Natural killer cell (primary cell): ENCODE measurements at regions not wholly inside any gene's neighbourhood (a gene's known extent, or its start where the extent isn't known, plus 50 kb on each side); places are given as distances from the start of the nearest gene placed in this dataset.

ENCODE experiments used
- ATAC-seq, 3 donors: fragments of 150-1000 bp in 2 of 3; fragments of 200-7000 bp in 1 of 3; cut with Tn5 transposase; 1 replicate in 1 of 3; 2 replicates in 2 of 3; pipeline ENCODE4 v1.10.0; 2021; ENCODE audit warnings: mild to moderate bottlenecking in 2 of 3, moderate library complexity in 2 of 3
- DNase-seq, 2 donors: peaks; one replicate each; pipeline versions ENCODE4 v3.0.0 to v3.0.0-alpha.2; 2013 to 2021; ENCODE audit warnings: mixed read lengths in 1 of 2
- H3K27ac ChIP-seq: one replicate; pipeline ENCODE4 v1.5.1; 2013; ENCODE audit warnings: mild to moderate bottlenecking, low read length
- H3K27me3 ChIP-seq: one replicate; pipeline ENCODE4 v1.6.1; 2013; ENCODE audit warnings: low read length; ENCODE audit not compliant: control insufficient read depth, insufficient read depth
- H3K36me3 ChIP-seq: one replicate; pipeline ENCODE4 v1.6.1; 2013; ENCODE audit warnings: low read length; ENCODE audit not compliant: control insufficient read depth, insufficient read depth
- H3K4me1 ChIP-seq: one replicate; pipeline ENCODE4 v1.6.1; 2013; ENCODE audit warnings: low read length; ENCODE audit not compliant: control insufficient read depth, insufficient read depth
- H3K4me3 ChIP-seq: one replicate; pipeline ENCODE4 v1.5.1; 2013; ENCODE audit warnings: low read length
- H3K9me3 ChIP-seq: one replicate; pipeline ENCODE4 v1.6.1; 2013; ENCODE audit warnings: low read length; ENCODE audit not compliant: control insufficient read depth, insufficient read depth
- H3K27ac Mint-ChIP-seq, 2 donors: one replicate each; pipeline ENCODE4 v1.8.0; 2022; ENCODE audit warnings: mild to moderate bottlenecking in 2 of 2, mixed read lengths in 2 of 2, moderate library complexity in 1 of 2
- H3K27me3 Mint-ChIP-seq, 2 donors: one replicate each; pipeline ENCODE4 v1.8.0; 2022; ENCODE audit warnings: low read depth in 2 of 2, mixed read lengths in 2 of 2
- H3K36me3 Mint-ChIP-seq: one replicate; pipeline ENCODE4 v1.8.0; 2022; ENCODE audit warnings: mixed read lengths
- H3K4me1 Mint-ChIP-seq, 2 donors: one replicate each; pipeline ENCODE4 v1.8.0; 2022; ENCODE audit warnings: mixed read lengths in 2 of 2
- H3K4me3 Mint-ChIP-seq: one replicate; pipeline ENCODE4 v1.8.0; 2022; ENCODE audit warnings: mild to moderate bottlenecking, moderate library complexity, mixed read lengths
- H3K9me3 Mint-ChIP-seq, 2 donors: one replicate each; pipeline ENCODE4 v1.8.0; 2022; ENCODE audit warnings: mixed read lengths in 2 of 2
- WGBS: methylation state at CpG from one replicate; pipeline ENCODE4 v1.1.7; 2013; ENCODE audit warnings: missing lambda C conversion rate; ENCODE audit not compliant: insufficient coverage; 5-methylcytosine and 5-hydroxymethylcytosine counted together
- intact Hi-C: fragments of 100-400 bp; cut with micrococcal nuclease; formaldehyde crosslinking; loops from one replicate; pipeline ENCODE4 v1.14.2; 2022
- TF ChIP-seq, protein P1 (sequence below): fragments of 200-600 bp; IDR thresholded peaks from one replicate; pipeline ENCODE4 v1.8.0; 2022; ENCODE audit warnings: antibody characterized with exemption

DNA sequence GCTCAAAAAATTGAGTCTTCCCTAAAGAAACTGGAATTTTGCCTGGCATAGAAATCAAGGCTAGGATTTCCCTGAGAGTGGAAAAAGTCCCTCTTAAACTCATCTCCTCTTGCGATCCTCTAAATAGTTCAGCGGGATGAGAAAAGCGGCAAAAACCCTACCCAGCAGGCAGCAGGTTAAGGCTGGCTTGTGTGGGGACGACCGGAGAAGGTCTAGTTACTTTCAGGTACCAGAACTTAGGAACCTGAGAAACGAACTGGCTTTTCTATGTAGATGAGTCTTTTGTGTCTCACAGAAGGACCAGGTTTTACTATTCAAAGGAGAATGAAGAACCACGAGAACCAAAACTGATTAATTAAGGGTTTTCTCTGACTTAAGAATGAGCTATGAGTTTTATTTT, 523.7 kb upstream of the TGFBR2 start:
- no peak for ATAC-seq
- Histone ChIP-seq H3K4me3 (no peak overlapping the region), H3K4me1 (no peaks in the 10 kb centered on the region), H3K9me3 (no peaks in the 10 kb centered on the region), H3K27me3 (no peaks in the 10 kb centered on the region), H3K36me3 (no peaks in the 10 kb centered on the region), H3K27ac (no peak overlapping the region)
- Mint-ChIP-seq H3K4me3 (no peak overlapping the region), H3K4me1 (no peaks in the 10 kb centered on the region), H3K27ac (no peak overlapping the region), H3K9me3 (no peaks in the 10 kb centered on the region), H3K27me3 (peaks cover 0 to 7% of the 10 kb centered on the region in 2 donors), H3K36me3 (no peaks in the 10 kb centered on the region)
- TF ChIP-seq, protein P1, sequence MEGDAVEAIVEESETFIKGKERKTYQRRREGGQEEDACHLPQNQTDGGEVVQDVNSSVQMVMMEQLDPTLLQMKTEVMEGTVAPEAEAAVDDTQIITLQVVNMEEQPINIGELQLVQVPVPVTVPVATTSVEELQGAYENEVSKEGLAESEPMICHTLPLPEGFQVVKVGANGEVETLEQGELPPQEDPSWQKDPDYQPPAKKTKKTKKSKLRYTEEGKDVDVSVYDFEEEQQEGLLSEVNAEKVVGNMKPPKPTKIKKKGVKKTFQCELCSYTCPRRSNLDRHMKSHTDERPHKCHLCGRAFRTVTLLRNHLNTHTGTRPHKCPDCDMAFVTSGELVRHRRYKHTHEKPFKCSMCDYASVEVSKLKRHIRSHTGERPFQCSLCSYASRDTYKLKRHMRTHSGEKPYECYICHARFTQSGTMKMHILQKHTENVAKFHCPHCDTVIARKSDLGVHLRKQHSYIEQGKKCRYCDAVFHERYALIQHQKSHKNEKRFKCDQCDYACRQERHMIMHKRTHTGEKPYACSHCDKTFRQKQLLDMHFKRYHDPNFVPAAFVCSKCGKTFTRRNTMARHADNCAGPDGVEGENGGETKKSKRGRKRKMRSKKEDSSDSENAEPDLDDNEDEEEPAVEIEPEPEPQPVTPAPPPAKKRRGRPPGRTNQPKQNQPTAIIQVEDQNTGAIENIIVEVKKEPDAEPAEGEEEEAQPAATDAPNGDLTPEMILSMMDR = no peak
- intact Hi-C loops = no loop called here
- WGBS = 89% methylated on average over 6 of the region's 7 CpGs
- DNase-seq = no peak

DNA sequence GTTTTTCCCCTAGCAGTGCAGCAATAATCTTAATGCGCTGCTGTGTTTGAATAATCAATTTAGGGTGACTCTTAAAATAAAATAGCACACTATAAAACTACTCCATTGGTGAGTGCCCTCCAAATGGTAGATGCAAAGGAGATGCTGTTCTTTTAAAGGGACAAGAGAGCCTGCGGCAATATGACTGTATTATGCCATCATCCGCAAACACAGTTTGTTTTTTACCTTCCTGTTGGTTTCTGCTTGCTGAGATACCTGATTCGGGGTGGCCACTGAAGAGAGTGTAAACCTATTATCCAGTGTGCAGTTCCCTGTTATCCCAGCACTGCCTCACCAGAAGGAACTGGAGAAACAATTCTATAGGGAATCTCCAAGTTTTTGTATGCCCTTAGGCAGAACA, 523.1 kb upstream of the TGFBR2 start:
- Mint-ChIP-seq H3K4me3 (no peak overlapping the region), H3K27me3 (peaks cover 0 to 7% of the 10 kb centered on the region in 2 donors), H3K27ac (no peak overlapping the region), H3K36me3 (no peaks in the 10 kb centered on the region), H3K4me1 (no peaks in the 10 kb centered on the region), H3K9me3 (no peaks in the 10 kb centered on the region)
- H3K36me3 ChIP-seq = no peaks in the 10 kb centered on the region
- DNase-seq (no peak), ATAC-seq (no peak)
- TF ChIP-seq, protein P1 = no peak
- no peaks in the 10 kb centered on the region for H3K9me3 ChIP-seq
- no peaks in the 10 kb centered on the region for H3K4me1 ChIP-seq
- no peak overlapping the region for H3K4me3 ChIP-seq
- no peak overlapping the region for H3K27ac ChIP-seq
- 91% methylated on average over 3 of the region's 4 CpGs for WGBS
- no peaks in the 10 kb centered on the region for H3K27me3 ChIP-seq
- intact Hi-C loops = no loop called here

DNA sequence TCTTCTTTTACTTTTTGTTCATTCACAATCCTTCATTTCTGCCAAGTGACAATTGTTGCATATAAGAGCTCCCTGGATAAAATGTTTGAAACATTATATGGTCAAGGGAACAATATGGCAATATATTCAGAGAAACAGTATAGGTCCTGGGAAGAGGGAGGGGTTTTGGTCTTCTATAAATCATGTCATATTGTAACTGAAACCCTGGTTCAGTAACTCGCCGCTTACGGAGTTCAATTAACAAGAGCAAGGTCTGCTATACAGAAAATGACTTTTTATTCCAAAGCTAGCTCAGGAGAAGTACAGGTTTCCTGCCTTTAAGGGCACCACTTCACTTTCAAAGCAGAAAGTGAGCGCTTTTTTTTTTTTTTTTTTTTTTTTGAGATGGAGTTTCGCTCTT, 522.1 kb upstream of the TGFBR2 start:
- no peak for DNase-seq
- Histone ChIP-seq H3K4me1 (no peaks in the 10 kb centered on the region), H3K4me3 (no peak overlapping the region), H3K36me3 (no peaks in the 10 kb centered on the region), H3K9me3 (no peaks in the 10 kb centered on the region), H3K27me3 (no peaks in the 10 kb centered on the region), H3K27ac (no peak overlapping the region)
- H3K36me3 Mint-ChIP-seq = no peaks in the 10 kb centered on the region
- H3K4me3 Mint-ChIP-seq = no peak overlapping the region
- no peak for ATAC-seq
- H3K27ac Mint-ChIP-seq = no peak overlapping the region
- TF ChIP-seq, protein P1 = no peak
- intact Hi-C loops = no loop called here
- no peaks in the 10 kb centered on the region for H3K9me3 Mint-ChIP-seq
- peaks cover 0 to 9% of the 10 kb centered on the region in 2 donors for H3K27me3 Mint-ChIP-seq
- 92% methylated on average over 5 of the region's 5 CpGs for WGBS
- no peaks in the 10 kb centered on the region for H3K4me1 Mint-ChIP-seq

DNA sequence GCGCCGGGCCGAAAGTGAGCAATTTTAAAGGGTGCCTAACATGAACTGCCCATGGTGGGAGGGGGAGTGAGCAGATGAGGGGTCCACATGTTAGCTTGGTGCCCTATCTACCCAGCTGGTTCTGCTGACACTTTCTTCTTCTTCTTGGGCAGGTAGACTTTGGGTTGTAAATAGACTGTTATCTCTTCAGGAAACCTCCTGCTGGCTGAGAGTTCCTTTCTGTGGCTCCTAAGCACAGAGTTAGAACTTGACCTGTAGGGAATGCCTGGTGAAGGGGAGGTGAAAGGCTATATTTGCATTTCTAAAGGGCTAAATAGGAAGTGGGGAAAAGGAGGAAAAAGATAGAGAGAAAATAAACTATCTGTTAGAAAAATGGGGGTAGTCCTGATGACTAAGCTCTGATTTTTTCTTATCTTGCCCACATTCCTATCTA, 521.4 kb upstream of the TGFBR2 start:
- no peak overlapping the region for H3K4me3 ChIP-seq
- intact Hi-C loops = no loop called here
- peaks cover 0 to 9% of the 10 kb centered on the region in 2 donors for H3K27me3 Mint-ChIP-seq
- 90% methylated on average over 3 of the region's 3 CpGs for WGBS
- H3K9me3 ChIP-seq = no peaks in the 10 kb centered on the region
- H3K36me3 ChIP-seq = no peaks in the 10 kb centered on the region
- no peaks in the 10 kb centered on the region for H3K36me3 Mint-ChIP-seq
- no peak overlapping the region for H3K27ac Mint-ChIP-seq
- H3K27me3 ChIP-seq = no peaks in the 10 kb centered on the region
- ATAC-seq (no peak), DNase-seq (no peak)
- H3K4me1 ChIP-seq = no peaks in the 10 kb centered on the region
- TF ChIP-seq, protein P1 = no peak
- no peaks in the 10 kb centered on the region for H3K9me3 Mint-ChIP-seq
- H3K4me3 Mint-ChIP-seq = no peak overlapping the region
- H3K27ac ChIP-seq = no peak overlapping the region
- H3K4me1 Mint-ChIP-seq = no peaks in the 10 kb centered on the region
